ENCODE measurements at regions not wholly inside any gene's neighbourhood (a gene's known extent, or its start where the extent isn't known, plus 50 kb on each side); places are given as distances from the start of the nearest gene placed in this dataset.

DNA sequence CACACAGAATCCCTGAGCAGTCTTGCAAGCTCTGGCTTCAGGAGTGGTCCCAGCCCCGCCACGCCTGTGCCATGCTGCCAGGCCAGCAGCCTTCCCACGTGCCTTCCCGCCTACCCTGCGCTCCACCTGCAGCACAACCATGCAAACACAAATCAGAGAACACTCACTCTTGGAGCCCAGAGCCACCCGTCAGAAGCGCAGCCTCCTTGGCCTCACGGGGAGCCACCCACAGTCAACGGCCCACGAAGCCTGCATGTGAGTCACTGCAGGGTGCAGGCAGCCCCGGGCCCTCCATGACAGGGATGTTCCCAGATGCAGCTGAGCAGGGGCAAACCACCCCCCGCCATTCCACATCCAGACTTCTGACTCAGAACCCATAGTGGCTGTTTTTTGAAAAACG, 217.0 kb downstream of the DLL1 start:
- TF ChIP-seq MAFK (IDR thresholded peaks at IDR 0.05; ENCODE audit: low read depth, low read length) = no peak
- TF ChIP-seq, protein P1, sequence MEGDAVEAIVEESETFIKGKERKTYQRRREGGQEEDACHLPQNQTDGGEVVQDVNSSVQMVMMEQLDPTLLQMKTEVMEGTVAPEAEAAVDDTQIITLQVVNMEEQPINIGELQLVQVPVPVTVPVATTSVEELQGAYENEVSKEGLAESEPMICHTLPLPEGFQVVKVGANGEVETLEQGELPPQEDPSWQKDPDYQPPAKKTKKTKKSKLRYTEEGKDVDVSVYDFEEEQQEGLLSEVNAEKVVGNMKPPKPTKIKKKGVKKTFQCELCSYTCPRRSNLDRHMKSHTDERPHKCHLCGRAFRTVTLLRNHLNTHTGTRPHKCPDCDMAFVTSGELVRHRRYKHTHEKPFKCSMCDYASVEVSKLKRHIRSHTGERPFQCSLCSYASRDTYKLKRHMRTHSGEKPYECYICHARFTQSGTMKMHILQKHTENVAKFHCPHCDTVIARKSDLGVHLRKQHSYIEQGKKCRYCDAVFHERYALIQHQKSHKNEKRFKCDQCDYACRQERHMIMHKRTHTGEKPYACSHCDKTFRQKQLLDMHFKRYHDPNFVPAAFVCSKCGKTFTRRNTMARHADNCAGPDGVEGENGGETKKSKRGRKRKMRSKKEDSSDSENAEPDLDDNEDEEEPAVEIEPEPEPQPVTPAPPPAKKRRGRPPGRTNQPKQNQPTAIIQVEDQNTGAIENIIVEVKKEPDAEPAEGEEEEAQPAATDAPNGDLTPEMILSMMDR (IDR thresholded peaks at IDR 0.05; ENCODE audit: control extremely low read depth in 1 of 3, insufficient read depth in 1 of 3, low read depth in 1 of 3, low read length in 3 of 3) = no peak
- no peak for TF ChIP-seq RAD21 (IDR thresholded peaks at IDR 0.05 in 1 of 2, conservative IDR thresholded peaks at IDR 0.05 in 1 of 2; ENCODE audit: low read depth in 2 of 2, low read length in 2 of 2)
- no peak for TF ChIP-seq POLR2A (IDR thresholded peaks at IDR 0.05; ENCODE audit: control extremely low read depth in 1 of 2, low read depth in 2 of 2, low read length in 2 of 2)
- no peak for TF ChIP-seq CEBPB (IDR thresholded peaks at IDR 0.05; ENCODE audit: low read depth, low read length)
- TF ChIP-seq SUZ12 (IDR thresholded peaks at IDR 0.05; ENCODE audit: low read length) = no peak
- TF ChIP-seq EP300 (IDR thresholded peaks at IDR 0.05; ENCODE audit: borderline replicate concordance in 1 of 2, low read depth in 2 of 2, low read length in 2 of 2) = no peak
- no peak for TF ChIP-seq KDM1A (IDR thresholded peaks at IDR 0.05; ENCODE audit: borderline replicate concordance, low read length)
- TF ChIP-seq GABPA (IDR thresholded peaks at IDR 0.05; ENCODE audit: borderline replicate concordance, insufficient read depth, low read length) = no peak
- TF ChIP-seq GTF2F1 (IDR thresholded peaks at IDR 0.05; ENCODE audit: borderline replicate concordance, low read depth, low read length) = no peak
- no peak for TF ChIP-seq JUND (IDR thresholded peaks at IDR 0.05; ENCODE audit: low read length)
- TF ChIP-seq, protein P2, sequence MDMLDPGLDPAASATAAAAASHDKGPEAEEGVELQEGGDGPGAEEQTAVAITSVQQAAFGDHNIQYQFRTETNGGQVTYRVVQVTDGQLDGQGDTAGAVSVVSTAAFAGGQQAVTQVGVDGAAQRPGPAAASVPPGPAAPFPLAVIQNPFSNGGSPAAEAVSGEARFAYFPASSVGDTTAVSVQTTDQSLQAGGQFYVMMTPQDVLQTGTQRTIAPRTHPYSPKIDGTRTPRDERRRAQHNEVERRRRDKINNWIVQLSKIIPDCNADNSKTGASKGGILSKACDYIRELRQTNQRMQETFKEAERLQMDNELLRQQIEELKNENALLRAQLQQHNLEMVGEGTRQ (IDR thresholded peaks at IDR 0.05; ENCODE audit: low read length) = no peak

Data from H1 (cell line).